Prostate gland (tissue), 2 donors: ENCODE measurements at regions not wholly inside any gene's neighbourhood (a gene's known extent, or its start where the extent isn't known, plus 50 kb on each side); places are given as distances from the start of the nearest gene placed in this dataset.

Source experiments
- DNase-seq: peaks from one replicate; pipeline ENCODE4 v3.0.0-alpha.2; 2019; ENCODE audit warnings: low spot score
- H3K27ac ChIP-seq, 2 donors: fragments of 200-600 bp; sonication (generic); 2 replicates each; pipeline ENCODE4 v1.5.1; 2017 to 2019
- H3K27me3 ChIP-seq: fragments of 200-600 bp; sonication (generic); replicated peaks from 2 replicates; pipeline ENCODE4 v1.5.1; 2019; ENCODE audit not compliant: insufficient read depth
- H3K36me3 ChIP-seq, 2 donors: fragments of 200-600 bp; sonication (generic); 1 replicate in 1 of 2; 2 replicates in 1 of 2; pipeline versions ENCODE4 v1.5.1 to v1.8.1; 2017 to 2019
- H3K4me1 ChIP-seq: fragments of 200-600 bp; sonication (generic); replicated peaks from 2 replicates; pipeline ENCODE4 v1.5.1; 2019
- H3K4me3 ChIP-seq, 2 donors: fragments of 200-600 bp; sonication (generic); 2 replicates each; pipeline ENCODE4 v1.5.1; 2017 to 2019
- H3K9me3 ChIP-seq: fragments of 200-600 bp; sonication (generic); 2 replicates; pipeline ENCODE4 v1.5.1; 2017
- CTCF ChIP-seq, 4 experiments: fragments of 200-600 bp in 2 of 4; fragments of 450-650 bp in 2 of 4; sonication (generic) in 2 of 4; IDR thresholded peaks; 1 replicate in 3 of 4; 2 replicates in 1 of 4; pipeline ENCODE4 v1.5.1; 2016 to 2019; ENCODE audit warnings: antibody characterized with exemption in 4 of 4, mild to moderate bottlenecking in 2 of 4, moderate library complexity in 2 of 4
- POLR2A ChIP-seq: fragments of 450-650 bp; IDR thresholded peaks from one replicate; pipeline ENCODE4 v1.6.1; 2016; ENCODE audit warnings: antibody characterized with exemption, mild to moderate bottlenecking
- POLR2AphosphoS5 ChIP-seq: sonication (generic); formaldehyde crosslinking; IDR thresholded peaks from one replicate; pipeline ENCODE4 v1.6.1; 2017; ENCODE audit warnings: antibody characterized with exemption
- WGBS: methylation state at CpG from one replicate; pipeline ENCODE4 v1.1.5; 2018; 5-methylcytosine and 5-hydroxymethylcytosine counted together
- intact Hi-C: fragments of 100-400 bp; cut with DNase I; formaldehyde crosslinking; loops from one replicate; pipeline ENCODE4 v1.14.2; 2022

GRCh38 chr1:190759807-190760206, 282.1 kb upstream of the BRINP3 start:
- no peaks in the 10 kb centered on the region for H3K36me3 ChIP-seq

GRCh38 chr1:190762325-190762724, 284.7 kb upstream of the BRINP3 start:
- 56% methylated on average over 3 of the region's 3 CpGs for WGBS
- TF ChIP-seq POLR2A (no peak), POLR2AphosphoS5 (no peak), CTCF (IDR thresholded peaks at IDR 0.05) (no peak)
- Histone ChIP-seq H3K27me3 (no peaks in the 10 kb centered on the region), H3K9me3 (no peaks in the 10 kb centered on the region), H3K36me3 (no peaks in the 10 kb centered on the region), H3K27ac (no peak overlapping the region), H3K4me1 (no peaks in the 10 kb centered on the region), H3K4me3 (no peak overlapping the region)
- DNase-seq, result no peak
- intact Hi-C loops, result no loop called here

More at GRCh38 chr1:190759807-190760206, 282.1 kb upstream of the BRINP3 start:
- DNase-seq, result no peak
- no peak overlapping the region for H3K4me3 ChIP-seq
- no peak for TF ChIP-seq POLR2A
- TF ChIP-seq CTCF (IDR thresholded peaks at IDR 0.05), result no peak
- TF ChIP-seq POLR2AphosphoS5, result no peak
- no peaks in the 10 kb centered on the region for H3K9me3 ChIP-seq
- H3K27me3 ChIP-seq, result no peaks in the 10 kb centered on the region
- H3K27ac ChIP-seq, result no peak overlapping the region
- no peaks in the 10 kb centered on the region for H3K4me1 ChIP-seq
- intact Hi-C loops, result no loop called here

- intact Hi-C loops, result no loop called here
- DNase-seq, result no peak
- Histone ChIP-seq H3K27me3 (no peaks in the 10 kb centered on the region), H3K4me3 (no peak overlapping the region), H3K9me3 (no peaks in the 10 kb centered on the region), H3K4me1 (no peaks in the 10 kb centered on the region), H3K36me3 (no peaks in the 10 kb centered on the region), H3K27ac (no peak overlapping the region)
- TF ChIP-seq POLR2AphosphoS5 (no peak), POLR2A (no peak), CTCF (IDR thresholded peaks at IDR 0.05) (no peak)
- WGBS, result 96% methylated on average over 10 of the region's 10 CpGs
Measured at GRCh38 chr1:190792873-190793272, 315.2 kb upstream of the BRINP3 start.

- WGBS, result 74% methylated on average over 1 of the region's 1 CpG
- Histone ChIP-seq H3K36me3 (no peaks in the 10 kb centered on the region), H3K27me3 (no peaks in the 10 kb centered on the region), H3K27ac (no peak overlapping the region), H3K9me3 (no peaks in the 10 kb centered on the region), H3K4me1 (no peaks in the 10 kb centered on the region), H3K4me3 (no peak overlapping the region)
- no peak for DNase-seq
- TF ChIP-seq CTCF (IDR thresholded peaks at IDR 0.05) (no peak), POLR2AphosphoS5 (no peak), POLR2A (no peak)
- intact Hi-C loops, result no loop called here
Measured at GRCh38 chr1:190807629-190808028, 330.0 kb upstream of the BRINP3 start.

GRCh38 chr1:190808035-190808434, 330.4 kb upstream of the BRINP3 start:
- H3K9me3 ChIP-seq, result no peaks in the 10 kb centered on the region
- H3K27ac ChIP-seq, result no peak overlapping the region
- no peaks in the 10 kb centered on the region for H3K27me3 ChIP-seq
- no peaks in the 10 kb centered on the region for H3K36me3 ChIP-seq
- intact Hi-C loops, result no loop called here
- H3K4me1 ChIP-seq, result no peaks in the 10 kb centered on the region
- 87% methylated on average over 3 of the region's 3 CpGs for WGBS
- TF ChIP-seq POLR2AphosphoS5 (no peak), CTCF (IDR thresholded peaks at IDR 0.05) (no peak), POLR2A (no peak)
- no peak overlapping the region for H3K4me3 ChIP-seq
- DNase-seq, result no peak
